GM23248 (cell line): ENCODE measurements at regions not wholly inside any gene's neighbourhood (a gene's known extent, or its start where the extent isn't known, plus 50 kb on each side); places are given as distances from the start of the nearest gene placed in this dataset.

Source experiments
- DNase-seq: peaks from one replicate; pipeline ENCODE4 v3.0.0-alpha.2; 2015
- H2AFZ ChIP-seq: fragments of 200-600 bp; sonication (generic); 2 replicates; pipeline ENCODE4 v1.6.1; 2016; ENCODE audit warnings: antibody characterized with exemption
- H3F3A ChIP-seq: fragments of 200-600 bp; sonication (generic); 2 replicates; pipeline ENCODE4 v1.6.1; 2016; ENCODE audit warnings: mild to moderate bottlenecking, antibody characterized with exemption, mixed run types; ENCODE audit not compliant: insufficient read depth
- H3K27ac ChIP-seq: fragments of 200-600 bp; sonication (generic); 2 replicates; pipeline ENCODE4 v1.5.1; 2016; ENCODE audit warnings: mild to moderate bottlenecking
- H3K27me3 ChIP-seq: fragments of 200-600 bp; sonication (generic); replicated peaks from 2 replicates; pipeline ENCODE4 v1.6.1; 2016; ENCODE audit warnings: mild to moderate bottlenecking; ENCODE audit not compliant: insufficient read depth
- H3K36me3 ChIP-seq: fragments of 200-600 bp; sonication (generic); 2 replicates; pipeline ENCODE4 v1.6.1; 2016; ENCODE audit warnings: low read depth, mild to moderate bottlenecking
- H3K4me1 ChIP-seq: fragments of 200-600 bp; sonication (generic); 2 replicates; pipeline ENCODE4 v1.6.1; 2016; ENCODE audit warnings: mild to moderate bottlenecking; ENCODE audit not compliant: insufficient read depth
- H3K4me2 ChIP-seq: fragments of 200-600 bp; sonication (generic); one replicate; pipeline ENCODE4 v1.6.1; 2016; ENCODE audit warnings: mild to moderate bottlenecking; ENCODE audit not compliant: unreplicated experiment
- H3K4me3 ChIP-seq: fragments of 200-600 bp; sonication (generic); 2 replicates; pipeline ENCODE4 v1.5.1; 2016; ENCODE audit warnings: mild to moderate bottlenecking
- H3K79me2 ChIP-seq: fragments of 200-600 bp; sonication (generic); 2 replicates; pipeline ENCODE4 v1.6.1; 2016; ENCODE audit warnings: mild to moderate bottlenecking; ENCODE audit not compliant: insufficient read depth
- H3K9ac ChIP-seq: fragments of 200-600 bp; sonication (generic); 2 replicates; pipeline ENCODE4 v1.6.1; 2016; ENCODE audit warnings: mild to moderate bottlenecking
- H3K9me2 ChIP-seq: fragments of 200-600 bp; sonication (generic); 2 replicates; pipeline ENCODE4 v1.6.1; 2016; ENCODE audit warnings: mixed run types, mild to moderate bottlenecking, moderate library complexity; ENCODE audit not compliant: insufficient read depth
- H3K9me3 ChIP-seq: fragments of 200-600 bp; sonication (generic); one replicate; pipeline ENCODE4 v1.6.1; 2017; ENCODE audit warnings: low read depth
- H4K20me1 ChIP-seq: fragments of 200-600 bp; sonication (generic); 2 replicates; pipeline ENCODE4 v1.6.0; 2016; ENCODE audit not compliant: insufficient read depth
- EZH2 ChIP-seq: fragments of 200-600 bp; sonication (generic); IDR thresholded peaks from 2 replicates; pipeline ENCODE4 v1.6.1; 2018; ENCODE audit warnings: antibody characterized with exemption, mild to moderate bottlenecking; ENCODE audit not compliant: insufficient read depth, poor library complexity, severe bottlenecking
- EZH2phosphoT487 ChIP-seq: fragments of 200-600 bp; sonication (generic); IDR thresholded peaks from 2 replicates; pipeline ENCODE4 v1.6.1; 2018; ENCODE audit warnings: antibody characterized with exemption, moderate library complexity, mild to moderate bottlenecking, low read depth; ENCODE audit not compliant: insufficient read depth
- WGBS, 2 experiments: methylation state at CpG; one replicate each; pipeline ENCODE4 v1.1.6; 2015 to 2017; ENCODE audit warnings: low lambda C conversion rate in 2 of 2, low coverage in 1 of 2; ENCODE audit errors: missing lambda C conversion rate in 2 of 2; 5-methylcytosine and 5-hydroxymethylcytosine counted together
- in situ Hi-C: fragments of 300-500 bp; cut with MboI; formaldehyde crosslinking; loops from 2 replicates; pipeline ENCODE4 v1.15.0; 2020

DNA sequence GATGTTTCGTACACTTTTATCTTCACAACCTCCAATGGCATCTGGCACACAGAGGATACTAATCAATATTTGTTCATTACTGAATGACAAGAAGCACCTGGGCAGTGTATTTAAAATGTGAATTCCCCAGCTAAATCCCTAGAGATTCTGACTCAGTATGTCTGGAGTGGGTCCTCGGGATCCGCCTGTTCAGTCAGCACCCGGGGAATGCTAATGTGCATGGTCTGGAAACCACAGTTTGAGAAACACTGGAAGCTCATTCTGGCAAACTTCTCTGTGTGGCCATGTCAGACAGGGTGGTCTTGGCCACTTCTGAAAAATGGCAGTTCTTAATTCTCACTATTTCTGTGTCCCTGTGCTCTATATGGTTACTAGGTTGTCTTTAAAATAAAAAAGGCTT, 138.8 kb upstream of the VCX start:
- in situ Hi-C loops, result no loop called here
- DNase-seq, result peak; percentile 42
- Histone ChIP-seq H4K20me1 (no peaks in the 10 kb centered on the region), H3K4me2 (no peak overlapping the region), H3K4me1 (no peaks in the 10 kb centered on the region), H3K27ac (no peak overlapping the region), H3K79me2 (no peaks in the 10 kb centered on the region), H3K27me3 (no peaks in the 10 kb centered on the region), H3K4me3 (no peak overlapping the region), H3K9me3 (no peaks in the 10 kb centered on the region), H3F3A (no peaks in the 10 kb centered on the region), H3K9ac (no peak overlapping the region), H3K36me3 (no peaks in the 10 kb centered on the region), H3K9me2 (no peaks in the 10 kb centered on the region), H2AFZ (no peak overlapping the region)
- 3 to 17% methylated on average over 1 to 4 of the region's 4 CpGs for WGBS, 2 experiments
- no peak for TF ChIP-seq EZH2

DNA sequence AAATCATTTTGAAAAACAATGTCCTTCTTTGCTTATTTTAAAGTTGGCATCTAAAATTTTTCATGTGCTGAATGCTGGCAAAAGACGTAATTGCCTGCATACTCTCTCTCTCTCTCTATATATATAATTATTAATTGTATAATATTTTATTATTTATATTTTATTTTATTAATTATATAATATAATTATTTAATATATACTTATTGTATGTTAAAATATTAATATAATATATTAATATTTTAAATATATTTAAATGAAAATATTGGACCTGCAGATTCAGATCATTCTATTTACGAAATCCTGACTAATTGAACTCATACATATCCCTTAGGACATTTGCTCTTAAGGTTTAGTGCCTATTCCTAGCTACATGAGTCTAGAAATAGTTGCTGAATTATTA, 144.7 kb upstream of the VCX start:
- H3K9me3 ChIP-seq, result no peaks in the 10 kb centered on the region
- no peak overlapping the region for H3K27ac ChIP-seq
- no peak overlapping the region for H3K9ac ChIP-seq
- DNase-seq, result no peak
- in situ Hi-C loops, result no loop called here
- no peak overlapping the region for H3K4me2 ChIP-seq
- H3K9me2 ChIP-seq, result no peaks in the 10 kb centered on the region
- no peaks in the 10 kb centered on the region for H3K27me3 ChIP-seq
- no peaks in the 10 kb centered on the region for H4K20me1 ChIP-seq
- no peaks in the 10 kb centered on the region for H3K4me1 ChIP-seq
- no peak for TF ChIP-seq EZH2
- TF ChIP-seq EZH2phosphoT487, result no peak
- H3K79me2 ChIP-seq, result no peaks in the 10 kb centered on the region
- WGBS, 2 experiments, result 29% methylated on average over 2 of the region's 2 CpGs
- no peaks in the 10 kb centered on the region for H3F3A ChIP-seq
- H3K36me3 ChIP-seq, result no peaks in the 10 kb centered on the region
- no peak overlapping the region for H2AFZ ChIP-seq
- no peak overlapping the region for H3K4me3 ChIP-seq

DNA sequence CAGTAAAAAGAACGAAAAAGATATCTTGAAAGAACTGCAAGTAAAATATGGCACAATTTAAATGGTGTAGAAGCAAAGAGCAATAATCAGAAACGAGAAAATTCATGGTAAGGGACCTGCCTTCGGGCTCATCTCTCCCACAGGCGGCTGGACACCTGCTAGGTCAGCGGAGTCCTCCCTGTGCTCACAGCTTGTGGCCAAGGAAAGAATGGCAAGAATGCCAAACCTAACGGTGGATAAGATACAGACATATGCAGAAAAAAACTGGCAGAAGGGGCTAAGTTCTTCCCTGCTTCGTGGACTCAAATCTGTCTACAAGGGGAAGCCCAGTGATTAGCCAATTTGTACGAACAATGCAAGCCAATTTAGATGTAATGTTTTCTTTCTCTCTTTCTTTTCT, 152.1 kb upstream of the VCX start:
- no peak overlapping the region for H2AFZ ChIP-seq
- H3K27me3 ChIP-seq, result no peaks in the 10 kb centered on the region
- no peaks in the 10 kb centered on the region for H3K4me1 ChIP-seq
- no peaks in the 10 kb centered on the region for H3K79me2 ChIP-seq
- TF ChIP-seq EZH2phosphoT487 (no peak), EZH2 (no peak)
- H3F3A ChIP-seq, result no peaks in the 10 kb centered on the region
- H3K36me3 ChIP-seq, result no peaks in the 10 kb centered on the region
- no peak overlapping the region for H3K9ac ChIP-seq
- no peaks in the 10 kb centered on the region for H4K20me1 ChIP-seq
- no peak overlapping the region for H3K4me3 ChIP-seq
- H3K27ac ChIP-seq, result no peak overlapping the region
- no peaks in the 10 kb centered on the region for H3K9me2 ChIP-seq
- DNase-seq, result no peak
- no peaks in the 10 kb centered on the region for H3K9me3 ChIP-seq
- in situ Hi-C loops, result no loop called here
- H3K4me2 ChIP-seq, result no peak overlapping the region
- WGBS, 2 experiments, result 11 to 12% methylated on average over 8 of the region's 8 CpGs

DNA sequence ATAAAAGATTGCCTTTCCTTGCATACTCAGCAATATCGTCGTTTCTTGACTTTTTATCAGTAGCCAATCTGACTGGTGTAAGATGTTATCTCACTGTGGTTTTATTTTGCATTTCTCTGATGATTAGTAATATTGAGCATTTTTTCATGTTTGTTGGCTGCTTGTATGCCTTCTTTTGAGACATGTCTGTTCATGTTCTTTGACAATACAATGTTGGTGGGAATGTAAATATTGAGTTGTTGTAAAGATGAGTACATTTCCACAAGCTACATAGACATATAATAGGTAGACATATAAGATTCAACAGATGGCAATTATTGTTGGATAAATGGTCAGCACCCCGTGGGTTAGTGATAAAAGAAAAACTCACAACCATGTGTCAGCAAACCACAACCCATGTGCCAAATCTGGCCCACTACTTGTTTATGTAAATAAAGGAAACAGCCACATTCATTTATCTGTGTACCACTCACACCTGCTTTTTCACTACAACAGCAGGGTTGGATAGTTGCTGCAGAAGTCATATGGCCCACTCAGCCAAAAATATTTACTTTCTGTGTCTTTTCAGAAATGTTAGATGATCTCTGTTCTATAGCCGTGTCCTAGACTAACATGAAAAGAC, 153.1 kb upstream of the VCX start:
- no peak for DNase-seq
- WGBS, 2 experiments, result 30 to 42% methylated on average over 3 to 4 of the region's 4 CpGs
- Histone ChIP-seq H3K27ac (no peak overlapping the region), H3K9ac (no peak overlapping the region), H3K79me2 (no peaks in the 10 kb centered on the region), H3K36me3 (no peaks in the 10 kb centered on the region), H3K9me2 (no peaks in the 10 kb centered on the region), H3F3A (no peaks in the 10 kb centered on the region), H4K20me1 (no peaks in the 10 kb centered on the region), H3K27me3 (no peaks in the 10 kb centered on the region), H2AFZ (no peak overlapping the region), H3K4me2 (no peak overlapping the region), H3K4me1 (no peaks in the 10 kb centered on the region), H3K9me3 (no peaks in the 10 kb centered on the region), H3K4me3 (no peak overlapping the region)
- in situ Hi-C loops, result no loop called here
- TF ChIP-seq EZH2, result no peak

DNA sequence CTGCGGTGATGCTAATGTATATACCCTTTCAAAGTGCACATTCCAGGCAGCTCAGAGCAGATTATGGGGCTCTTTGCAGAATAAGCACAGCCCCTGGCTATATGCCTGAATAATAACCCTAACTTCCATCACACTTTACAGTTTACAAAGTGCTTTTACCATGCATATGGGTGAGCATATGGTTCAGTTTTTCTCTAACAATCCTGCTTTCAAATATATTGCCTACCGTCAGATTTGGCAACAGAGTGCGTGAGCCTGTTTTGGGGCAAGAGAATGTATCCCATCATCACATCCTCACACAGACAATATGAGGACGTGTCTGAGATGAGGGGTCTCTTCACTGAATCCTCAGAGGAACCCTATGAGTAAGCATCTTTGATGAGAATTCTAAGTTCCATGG, 162.8 kb upstream of the VCX start:
- H3K9me3 ChIP-seq, result no peaks in the 10 kb centered on the region
- no peak overlapping the region for H3K4me3 ChIP-seq
- H2AFZ ChIP-seq, result no peak overlapping the region
- DNase-seq, result no peak
- H3K4me1 ChIP-seq, result no peaks in the 10 kb centered on the region
- H3K4me2 ChIP-seq, result no peak overlapping the region
- no peak overlapping the region for H3K27ac ChIP-seq
- in situ Hi-C loops, result no loop called here
- TF ChIP-seq EZH2phosphoT487 (no peak), EZH2 (no peak)
- H3K36me3 ChIP-seq, result no peaks in the 10 kb centered on the region
- H3K79me2 ChIP-seq, result no peaks in the 10 kb centered on the region
- 13 to 19% methylated on average over 4 of the region's 4 CpGs for WGBS, 2 experiments
- H3K9ac ChIP-seq, result no peak overlapping the region
- H3K27me3 ChIP-seq, result no peaks in the 10 kb centered on the region
- H3F3A ChIP-seq, result no peaks in the 10 kb centered on the region
- no peaks in the 10 kb centered on the region for H3K9me2 ChIP-seq
- H4K20me1 ChIP-seq, result no peaks in the 10 kb centered on the region
